Activated CD4-positive, alpha-beta T cell treated with anti-CD3 and anti-CD28 coated beads, Interleukin-2, Interleukin-4, amounts not matched to agents 100 ng/mL and 50 ng/mL, durations not matched to agents 16 hours and 8 hours (primary cell): ENCODE measurements at regions not wholly inside any gene's neighbourhood (a gene's known extent, or its start where the extent isn't known, plus 50 kb on each side); places are given as distances from the start of the nearest gene placed in this dataset.

Source experiments
- DNase-seq: peaks from one replicate; pipeline ENCODE4 v3.0.0-alpha.2; 2020; ENCODE audit warnings: low spot score

- DNase-seq = no peak
Observed at GRCh38 chr13:40146063-40146462, 490.6 kb downstream of the COG6 start.

DNA sequence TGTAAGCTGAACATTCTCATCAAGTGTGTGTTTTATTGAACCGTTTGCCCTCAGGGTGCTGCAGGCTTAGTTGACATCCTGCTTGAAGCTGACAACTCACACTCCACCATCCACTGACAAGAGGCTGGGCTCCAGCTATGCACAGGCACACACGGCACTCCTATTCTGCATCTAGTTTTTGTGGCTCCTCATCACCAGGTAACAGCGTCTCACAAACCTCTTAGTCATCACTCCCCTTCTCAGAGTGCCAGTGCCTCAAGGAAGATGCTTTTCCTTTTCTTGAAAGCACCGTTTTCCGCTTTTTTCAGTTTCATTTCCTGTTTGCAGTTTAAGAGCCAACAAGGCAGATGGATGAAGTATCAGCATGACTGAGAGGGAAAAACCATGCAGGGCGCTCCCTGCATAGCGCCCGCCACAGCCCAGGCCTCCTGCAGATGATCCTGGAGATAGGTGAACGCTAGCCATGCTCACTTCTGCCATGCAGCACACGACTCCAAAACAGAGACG lies 491.2 kb downstream of the COG6 start:
- peak; percentile 42 for DNase-seq

GRCh38 chr13:40148101-40148500 lies 492.6 kb downstream of the COG6 start:
- DNase-seq = no peak

- no peak for DNase-seq
Observed at GRCh38 chr13:40148742-40149141, 493.3 kb downstream of the COG6 start.

- DNase-seq = no peak
Observed at GRCh38 chr13:40149611-40150274, 494.3 kb downstream of the COG6 start.

GRCh38 chr13:40151673-40152072 lies 496.2 kb downstream of the COG6 start:
- no peak for DNase-seq

- DNase-seq = no peak
Observed at GRCh38 chr13:40152145-40152544, 496.7 kb downstream of the COG6 start.

- no peak for DNase-seq
Observed at GRCh38 chr13:40152922-40153321, 497.5 kb downstream of the COG6 start.

GRCh38 chr13:40153516-40153915 lies 498.1 kb downstream of the COG6 start:
- no peak for DNase-seq

- DNase-seq = no peak
Observed at GRCh38 chr13:40155201-40155600, 499.7 kb downstream of the COG6 start.

DNA sequence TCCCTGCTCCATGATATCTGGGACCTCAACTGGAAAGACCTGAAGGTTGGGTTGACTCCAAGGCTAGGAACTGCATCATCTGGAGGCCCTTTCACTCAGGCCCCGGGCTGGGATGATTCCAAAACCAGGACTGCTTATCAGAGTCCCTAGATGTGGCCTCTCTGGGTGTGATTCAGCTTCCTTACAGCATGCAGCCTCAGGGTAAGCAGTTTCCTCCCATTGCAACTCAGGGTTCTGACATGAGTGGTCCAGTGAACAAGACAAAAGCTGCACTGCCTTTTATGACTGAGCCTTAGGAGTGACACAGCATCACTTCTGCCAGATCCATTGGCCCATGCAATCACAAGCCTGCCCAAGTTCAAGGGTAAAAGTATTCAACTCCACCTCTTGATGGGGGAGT lies 502.8 kb downstream of the COG6 start:
- no peak for DNase-seq

GRCh38 chr13:40158757-40159156 lies 503.3 kb downstream of the COG6 start:
- DNase-seq = no peak

DNA sequence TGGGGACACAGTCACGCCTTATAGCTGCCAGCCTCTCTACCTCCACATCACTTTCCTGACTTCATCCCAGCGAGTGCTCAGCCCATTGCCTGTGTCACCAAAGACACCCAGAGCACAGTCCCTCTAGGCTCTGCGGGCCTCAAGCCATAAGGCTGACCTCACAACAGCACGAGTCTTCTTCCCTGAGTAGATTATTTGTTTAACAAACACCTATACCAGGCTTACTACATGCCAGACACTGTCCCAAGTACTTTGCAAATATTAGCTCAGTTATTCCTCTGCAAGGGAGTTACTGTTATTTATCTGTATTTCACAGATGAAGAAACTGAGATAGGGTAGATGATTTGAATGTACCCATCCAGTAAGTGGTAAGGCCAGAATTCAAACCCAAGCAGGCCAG lies 504.3 kb downstream of the COG6 start:
- no peak for DNase-seq

DNA sequence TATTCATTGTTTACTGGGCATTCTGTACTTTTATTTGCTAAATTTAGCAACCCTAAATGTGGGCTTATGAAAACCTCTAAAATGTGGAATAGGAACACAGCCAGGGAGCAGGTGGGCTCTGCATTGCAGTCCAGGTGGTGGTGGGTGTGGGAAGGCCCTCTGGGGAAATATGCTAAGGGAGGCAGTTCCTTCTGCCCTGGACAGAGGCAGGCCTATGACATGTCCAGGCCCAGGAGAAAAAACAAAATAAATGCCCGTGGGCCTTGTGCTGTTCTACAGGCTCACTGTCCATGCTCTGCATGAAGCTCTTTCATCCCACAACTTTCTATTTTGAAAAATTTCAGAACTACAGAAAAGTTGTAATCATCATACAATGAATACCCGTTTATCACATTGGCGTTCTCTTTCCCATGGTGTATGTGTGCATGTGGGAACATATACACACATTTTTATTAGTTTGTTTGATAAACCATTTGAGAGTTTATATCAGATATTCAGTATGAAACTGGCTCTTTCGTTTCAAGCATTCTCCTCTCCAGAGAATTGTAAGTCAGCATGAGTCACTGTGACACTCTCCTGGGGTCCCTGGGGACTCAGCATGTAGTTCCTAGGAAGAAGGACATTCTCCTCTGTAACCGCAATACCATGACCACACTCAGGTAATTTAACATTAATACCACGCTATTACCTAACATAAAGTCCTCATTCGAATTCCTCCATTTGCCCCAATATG lies 505.3 kb downstream of the COG6 start:
- DNase-seq = no peak

GRCh38 chr13:40161351-40161810 lies 505.1 kb downstream of the FOXO1 start:
- DNase-seq = no peak

GRCh38 chr13:40161931-40162330 lies 504.5 kb downstream of the FOXO1 start:
- no peak for DNase-seq

DNA sequence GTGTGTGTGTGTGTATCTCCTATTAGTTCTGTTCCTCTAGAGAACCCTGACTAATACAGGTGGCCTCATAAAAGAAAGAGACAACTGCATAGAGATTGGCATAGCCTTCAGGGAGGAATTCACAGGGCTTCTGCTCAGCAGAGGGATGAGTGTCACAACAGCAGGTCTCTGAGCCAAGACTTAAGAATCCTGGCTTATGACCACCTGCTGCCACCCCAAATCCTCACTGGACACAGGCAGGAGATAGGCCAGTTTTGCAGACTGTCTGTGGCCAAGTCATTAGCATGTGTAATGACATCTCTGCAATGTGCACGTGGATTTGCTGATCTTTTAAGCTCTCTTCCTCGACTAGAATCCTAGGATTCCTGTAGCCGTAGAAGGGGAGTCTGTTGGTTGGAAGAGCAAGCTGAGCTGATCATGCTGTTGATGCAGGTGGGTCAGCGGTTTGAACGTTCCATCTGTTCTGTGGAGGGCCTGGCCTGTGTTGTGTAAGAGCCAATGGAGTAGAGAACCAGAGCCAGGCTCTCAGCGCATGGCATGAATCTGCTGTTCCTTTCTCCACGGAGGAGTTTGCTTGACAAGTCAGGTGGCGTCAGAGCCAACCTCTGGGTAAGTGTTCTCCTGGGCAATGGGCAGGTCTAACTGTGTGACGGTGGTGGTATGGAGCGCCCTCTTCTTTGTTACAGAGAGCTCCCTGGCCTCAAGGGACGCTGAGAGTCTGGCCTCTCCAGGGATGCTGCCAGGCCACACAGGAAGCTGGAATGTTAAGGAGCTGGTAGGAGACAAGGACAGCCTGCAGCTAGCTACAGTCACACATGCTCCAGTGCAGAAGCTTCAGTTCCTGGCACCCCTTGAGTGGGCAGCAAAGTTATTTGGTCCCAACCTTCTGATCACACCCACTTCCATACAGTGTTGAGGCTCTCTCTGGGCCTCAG lies 503.1 kb downstream of the FOXO1 start:
- no peak for DNase-seq

DNA sequence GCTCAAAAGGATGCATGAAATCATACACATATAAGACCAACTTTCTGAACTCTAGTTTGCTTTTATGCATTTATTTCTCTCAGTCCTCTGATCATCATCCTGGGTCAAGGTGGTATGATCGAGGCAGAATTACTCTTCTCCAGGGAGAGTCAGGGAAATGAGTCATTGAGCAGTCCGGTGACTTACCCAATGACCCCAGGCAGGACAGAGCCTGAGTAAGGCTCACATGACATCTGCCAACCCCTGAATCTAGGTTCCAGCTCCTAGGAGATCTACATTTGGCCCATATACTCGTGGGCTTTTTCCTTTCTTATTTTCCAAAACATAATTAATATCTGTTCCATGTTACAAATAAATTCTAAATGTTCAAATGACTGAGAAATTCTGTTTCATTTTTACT lies 502.3 kb downstream of the FOXO1 start:
- no peak for DNase-seq

DNA sequence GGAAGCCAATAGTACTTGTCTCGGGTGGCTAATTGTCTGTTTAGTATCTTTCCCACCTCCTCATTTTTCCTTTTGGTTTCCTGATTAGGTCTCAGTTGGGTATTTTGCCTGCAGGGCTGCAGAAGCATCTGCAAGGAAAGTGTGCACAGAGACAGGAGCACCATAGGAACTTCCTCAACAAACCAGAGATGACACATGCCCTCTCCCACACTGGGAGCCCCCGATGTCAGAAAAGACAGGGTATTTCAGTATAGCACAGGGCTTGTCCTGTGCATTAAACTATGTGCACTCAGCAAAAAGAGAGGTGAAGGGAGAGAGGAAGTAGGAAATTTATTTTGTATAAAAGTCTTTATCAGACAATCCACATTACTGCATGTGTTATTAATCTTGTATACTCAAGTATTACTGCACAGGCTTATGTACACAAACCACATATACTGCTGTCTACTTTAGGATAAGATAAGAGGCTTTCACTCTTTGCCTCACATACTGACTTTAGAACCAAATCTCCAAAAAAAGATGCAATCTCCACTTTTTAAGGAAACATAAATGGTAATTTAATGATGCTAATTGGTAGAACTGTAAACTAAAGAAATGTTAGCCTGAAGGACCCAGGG lies 501.0 kb downstream of the FOXO1 start:
- DNase-seq = no peak

- no peak for DNase-seq
Observed at GRCh38 chr13:40167327-40167726, 499.1 kb downstream of the FOXO1 start.

DNA sequence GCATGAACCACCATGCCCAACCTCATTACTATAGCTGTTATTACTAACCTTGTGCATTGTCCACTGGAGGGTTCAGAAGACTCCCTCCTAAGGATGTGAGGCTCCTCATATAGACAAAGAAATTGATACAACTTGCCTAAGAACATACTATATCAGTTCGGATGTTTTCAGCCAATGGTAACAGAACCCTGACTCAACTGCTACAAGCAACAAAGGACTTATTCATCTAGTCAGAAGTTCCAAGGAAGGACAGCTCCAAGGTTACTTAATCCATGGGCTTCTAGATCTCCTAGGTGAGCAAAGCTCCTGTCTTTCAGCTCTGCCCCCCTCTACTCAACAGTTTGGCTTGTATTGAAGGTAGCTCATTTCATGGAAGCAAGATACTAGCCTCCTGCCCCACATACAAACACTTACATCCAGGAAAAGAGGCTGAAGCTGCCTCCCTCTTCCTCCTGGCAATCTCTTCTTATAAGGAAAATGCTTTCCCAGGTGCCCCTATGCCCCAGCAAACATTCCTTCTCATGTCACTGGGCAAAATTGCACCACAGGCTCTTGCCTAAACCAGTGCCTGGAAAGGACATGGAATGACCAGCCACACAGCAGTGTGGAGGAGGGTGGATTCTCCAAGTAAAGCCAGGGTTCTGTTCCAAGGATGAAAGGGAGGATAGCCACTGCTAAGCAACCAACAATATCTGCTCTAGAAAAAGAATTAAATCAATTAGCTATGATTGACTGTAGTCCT lies 497.8 kb downstream of the FOXO1 start:
- no peak for DNase-seq
